ENCODE measurements at regions not wholly inside any gene's neighbourhood (a gene's known extent, or its start where the extent isn't known, plus 50 kb on each side); places are given as distances from the start of the nearest gene placed in this dataset.

DNA sequence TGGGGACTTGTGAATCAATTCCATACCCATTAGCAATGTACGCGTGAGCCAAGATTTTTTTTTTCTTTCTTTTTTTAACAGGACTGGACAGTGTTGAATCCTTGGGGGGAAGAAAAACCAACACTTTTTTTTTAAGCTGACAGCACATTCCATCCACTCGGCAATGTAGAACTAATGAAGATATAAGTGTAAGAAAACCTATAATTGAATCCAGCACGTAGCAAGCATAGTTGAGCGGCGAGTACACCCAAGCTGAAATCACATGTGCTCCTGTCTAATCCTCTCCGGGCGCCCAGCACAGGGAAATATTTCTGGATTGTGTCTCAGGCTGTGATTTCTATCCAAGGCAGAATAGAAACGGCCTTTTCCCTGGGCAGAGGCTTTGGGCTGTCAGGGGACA is 118.2 kb downstream of the BOD1 start:
- no peaks in the 10 kb centered on the region for H3K27me3 Mint-ChIP-seq (ENCODE audit: low read depth)
- no peaks in the 10 kb centered on the region for H3K4me1 Mint-ChIP-seq (ENCODE audit: low read depth)
- H3K36me3 Mint-ChIP-seq (ENCODE audit: insufficient read depth in 2 of 2), result no peaks in the 10 kb centered on the region
- H3K4me3 Mint-ChIP-seq, result no peak overlapping the region
- no peak overlapping the region for H3K27ac Mint-ChIP-seq
- no peak for DNase-seq
- ATAC-seq (replicated peaks in 1 of 2), result no peak
- no peaks in the 10 kb centered on the region for H3K9me3 Mint-ChIP-seq

GRCh38 chr5:173497685-173498084 is 118.8 kb downstream of the BOD1 start:
- no peak overlapping the region for H3K27ac Mint-ChIP-seq
- no peaks in the 10 kb centered on the region for H3K36me3 Mint-ChIP-seq (ENCODE audit: insufficient read depth in 2 of 2)
- H3K4me1 Mint-ChIP-seq (ENCODE audit: low read depth), result no peaks in the 10 kb centered on the region
- H3K9me3 Mint-ChIP-seq, result no peaks in the 10 kb centered on the region
- no peak for DNase-seq
- ATAC-seq (replicated peaks in 1 of 2), result no peak
- no peak overlapping the region for H3K4me3 Mint-ChIP-seq
- no peaks in the 10 kb centered on the region for H3K27me3 Mint-ChIP-seq (ENCODE audit: low read depth)

DNA sequence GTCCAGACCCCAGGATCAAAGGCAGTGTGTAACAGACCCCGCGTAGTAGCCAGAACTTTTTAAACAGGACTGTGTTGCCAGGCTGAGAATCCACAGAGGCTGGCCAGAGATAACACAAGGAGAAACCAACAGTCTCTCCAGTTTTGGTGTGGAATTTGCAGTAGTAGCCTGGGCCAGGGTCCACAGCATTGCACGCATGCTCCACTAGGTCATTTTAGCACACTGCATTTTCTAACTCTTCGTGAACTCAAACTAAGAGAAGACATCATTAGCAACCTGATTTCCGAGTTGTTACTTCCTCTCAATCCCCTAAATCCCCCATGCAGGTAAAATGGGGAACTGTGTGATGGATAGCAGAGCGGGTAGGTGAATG is 119.6 kb downstream of the BOD1 start:
- Mint-ChIP-seq H3K9me3 (no peaks in the 10 kb centered on the region), H3K4me3 (no peak overlapping the region), H3K27ac (no peak overlapping the region), H3K4me1 (ENCODE audit: low read depth) (no peaks in the 10 kb centered on the region), H3K36me3 (ENCODE audit: insufficient read depth in 2 of 2) (no peaks in the 10 kb centered on the region), H3K27me3 (ENCODE audit: low read depth) (no peaks in the 10 kb centered on the region)
- DNase-seq, result no peak
- no peak for ATAC-seq (replicated peaks in 1 of 2)

DNA sequence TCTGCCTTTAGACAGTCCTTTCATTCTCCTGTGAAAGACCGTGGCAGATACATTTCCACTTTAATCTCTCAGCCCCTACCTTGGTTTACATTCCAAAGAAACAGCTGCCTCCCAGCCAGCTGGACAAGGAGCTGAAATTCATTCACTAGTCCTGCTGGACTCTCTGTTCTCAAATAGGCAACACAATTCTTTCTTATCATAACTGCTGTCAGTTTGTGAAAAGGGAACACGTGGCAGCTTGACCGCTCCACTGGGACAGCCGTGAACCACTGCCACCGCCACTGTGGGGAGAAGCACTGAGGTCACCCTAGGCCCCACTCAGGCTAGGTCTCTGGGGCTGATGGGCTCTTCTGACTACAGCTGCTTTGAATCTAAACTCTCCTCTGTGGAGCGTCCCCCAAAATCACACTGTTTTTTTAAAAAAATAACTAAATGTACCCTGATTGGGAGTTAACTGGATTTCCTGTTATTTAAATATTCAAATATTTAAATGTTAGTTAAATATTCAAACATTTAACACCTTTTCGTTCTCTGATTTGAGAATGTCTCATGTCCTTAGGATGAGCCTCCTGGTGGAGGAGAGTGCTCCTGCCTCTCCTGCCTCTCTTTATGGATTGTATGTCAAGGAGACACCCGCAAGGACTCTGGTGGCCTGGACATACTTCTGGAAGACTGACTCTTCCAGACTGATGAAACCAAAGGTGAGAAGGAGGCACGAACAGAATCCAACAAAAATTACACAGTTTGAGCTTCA is 120.1 kb downstream of the BOD1 start:
- H3K9me3 Mint-ChIP-seq, result no peaks in the 10 kb centered on the region
- DNase-seq (no peak), ATAC-seq (replicated peaks in 1 of 2) (no peak)
- no peak overlapping the region for H3K27ac Mint-ChIP-seq
- peaks cover under 1% of the 10 kb centered on the region for H3K27me3 Mint-ChIP-seq (ENCODE audit: low read depth)
- no peaks in the 10 kb centered on the region for H3K4me1 Mint-ChIP-seq (ENCODE audit: low read depth)
- no peak overlapping the region for H3K4me3 Mint-ChIP-seq
- no peaks in the 10 kb centered on the region for H3K36me3 Mint-ChIP-seq (ENCODE audit: insufficient read depth in 2 of 2)

GRCh38 chr5:173495225-173495904 is 121.1 kb downstream of the BOD1 start:
- no peak for DNase-seq
- ATAC-seq (replicated peaks in 1 of 2), result no peak
- H3K9me3 Mint-ChIP-seq, result no peaks in the 10 kb centered on the region
- no peaks in the 10 kb centered on the region for H3K4me1 Mint-ChIP-seq (ENCODE audit: low read depth)
- no peak overlapping the region for H3K4me3 Mint-ChIP-seq
- peaks cover 8% of the 10 kb centered on the region for H3K27me3 Mint-ChIP-seq (ENCODE audit: low read depth)
- H3K36me3 Mint-ChIP-seq (ENCODE audit: insufficient read depth in 2 of 2), result no peaks in the 10 kb centered on the region
- H3K27ac Mint-ChIP-seq, result no peak overlapping the region

- Mint-ChIP-seq H3K36me3 (ENCODE audit: insufficient read depth in 2 of 2) (no peaks in the 10 kb centered on the region), H3K4me3 (no peak overlapping the region), H3K27me3 (ENCODE audit: low read depth) (peaks cover 8% of the 10 kb centered on the region), H3K27ac (no peak overlapping the region), H3K9me3 (no peaks in the 10 kb centered on the region), H3K4me1 (ENCODE audit: low read depth) (no peaks in the 10 kb centered on the region)
- ATAC-seq (replicated peaks in 1 of 2) (no peak), DNase-seq (no peak)
Observed at GRCh38 chr5:173494446-173494845, 122.0 kb downstream of the BOD1 start.

GRCh38 chr5:173493846-173494245 is 122.6 kb downstream of the BOD1 start:
- DNase-seq (no peak), ATAC-seq (replicated peaks in 1 of 2) (no peak)
- Mint-ChIP-seq H3K27me3 (ENCODE audit: low read depth) (peaks cover 8% of the 10 kb centered on the region), H3K4me1 (ENCODE audit: low read depth) (no peaks in the 10 kb centered on the region), H3K36me3 (ENCODE audit: insufficient read depth in 2 of 2) (no peaks in the 10 kb centered on the region), H3K4me3 (no peak overlapping the region), H3K27ac (no peak overlapping the region), H3K9me3 (no peaks in the 10 kb centered on the region)

DNA sequence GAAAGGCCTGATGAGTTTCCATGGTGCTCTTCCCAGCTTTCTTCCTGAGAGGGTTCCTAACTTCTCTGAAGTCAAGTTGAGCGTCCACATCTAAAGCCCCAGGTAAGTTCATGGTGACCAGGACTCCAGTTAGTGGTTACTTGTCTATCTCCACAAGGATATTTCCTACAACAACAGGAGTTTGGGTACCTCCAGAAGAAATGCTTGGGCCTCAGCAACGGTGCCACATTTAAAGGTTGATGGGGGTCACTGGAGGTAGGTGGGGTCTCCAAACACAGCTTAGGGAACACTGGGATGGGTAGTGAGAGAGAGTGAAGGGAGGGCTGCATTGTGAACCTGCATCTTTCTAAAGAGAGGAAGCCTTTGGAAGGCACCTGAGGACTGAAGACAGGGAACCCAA is 123.4 kb downstream of the BOD1 start:
- Mint-ChIP-seq H3K27ac (no peak overlapping the region), H3K4me3 (no peak overlapping the region), H3K36me3 (ENCODE audit: insufficient read depth in 2 of 2) (no peaks in the 10 kb centered on the region), H3K27me3 (ENCODE audit: low read depth) (peaks cover 8% of the 10 kb centered on the region), H3K9me3 (peaks cover 0 to under 1% of the 10 kb centered on the region in 2 donors), H3K4me1 (ENCODE audit: low read depth) (no peaks in the 10 kb centered on the region)
- no peak for ATAC-seq (replicated peaks in 1 of 2)
- DNase-seq, result no peak

DNA sequence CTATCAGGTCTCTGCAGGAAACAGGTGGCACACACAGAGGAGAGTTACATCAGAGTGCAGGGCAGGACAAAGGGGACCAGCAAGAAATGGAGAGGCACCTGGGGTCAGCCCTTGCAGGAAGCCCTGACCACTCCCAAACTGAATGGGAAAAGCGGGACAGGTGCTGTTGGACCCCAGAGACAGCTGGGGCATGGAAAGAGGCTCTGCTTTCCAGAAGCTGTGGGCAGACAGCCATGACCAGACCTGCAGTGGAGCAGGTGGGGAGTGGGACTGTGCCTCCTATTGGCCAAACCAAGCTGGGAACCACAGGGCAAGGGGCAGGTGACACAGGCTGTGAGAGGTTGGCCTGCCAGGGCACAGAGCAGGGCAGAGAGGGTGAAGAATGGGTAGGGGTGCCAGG is 125.8 kb downstream of the BOD1 start:
- DNase-seq, result no peak
- H3K36me3 Mint-ChIP-seq (ENCODE audit: insufficient read depth in 2 of 2), result no peaks in the 10 kb centered on the region
- H3K4me3 Mint-ChIP-seq, result no peak overlapping the region

GRCh38 chr5:173488144-173488543 is 128.3 kb downstream of the BOD1 start:
- ATAC-seq (replicated peaks in 1 of 2) (no peak), DNase-seq (no peak)
- H3K36me3 Mint-ChIP-seq (ENCODE audit: insufficient read depth in 2 of 2), result no peaks in the 10 kb centered on the region
- no peak overlapping the region for H3K27ac Mint-ChIP-seq
- peaks cover 17% of the 10 kb centered on the region for H3K27me3 Mint-ChIP-seq (ENCODE audit: low read depth)
- H3K4me1 Mint-ChIP-seq (ENCODE audit: low read depth), result no peaks in the 10 kb centered on the region
- peaks cover 0 to 3% of the 10 kb centered on the region in 2 donors for H3K9me3 Mint-ChIP-seq
- no peak overlapping the region for H3K4me3 Mint-ChIP-seq

More for the DNA sequence above, 125.8 kb downstream of the BOD1 start:
- no peak overlapping the region for H3K27ac Mint-ChIP-seq
- H3K9me3 Mint-ChIP-seq, result peaks cover 0 to 3% of the 10 kb centered on the region in 2 donors
- peaks cover 17% of the 10 kb centered on the region for H3K27me3 Mint-ChIP-seq (ENCODE audit: low read depth)
- H3K4me1 Mint-ChIP-seq (ENCODE audit: low read depth), result no peaks in the 10 kb centered on the region
- ATAC-seq (replicated peaks in 1 of 2), result no peak

DNA sequence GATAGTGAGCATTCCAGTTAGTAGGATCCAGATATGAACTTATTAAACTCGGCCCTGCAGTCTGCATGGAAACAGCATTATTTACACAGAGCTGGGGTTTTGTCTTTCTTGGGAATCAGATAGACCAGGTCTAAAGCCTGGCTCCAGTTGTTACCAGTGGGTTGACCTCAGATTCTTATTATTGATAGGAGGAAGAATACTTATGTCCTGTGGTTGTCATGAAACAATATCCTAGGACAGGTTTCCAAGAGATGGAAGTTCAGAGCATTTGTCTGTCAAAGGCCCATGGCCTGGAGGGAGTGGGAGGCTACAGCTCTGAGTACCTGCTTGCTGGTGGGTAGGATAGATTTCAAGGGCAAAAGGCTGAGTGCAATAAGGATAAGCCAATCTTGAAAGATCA is 129.2 kb downstream of the BOD1 start:
- Mint-ChIP-seq H3K9me3 (peaks cover 0 to 3% of the 10 kb centered on the region in 2 donors), H3K4me1 (ENCODE audit: low read depth) (no peaks in the 10 kb centered on the region), H3K36me3 (ENCODE audit: insufficient read depth in 2 of 2) (no peaks in the 10 kb centered on the region), H3K27ac (no peak overlapping the region), H3K27me3 (ENCODE audit: low read depth) (peaks cover 17% of the 10 kb centered on the region), H3K4me3 (no peak overlapping the region)
- DNase-seq, result no peak
- ATAC-seq (replicated peaks in 1 of 2), result no peak

DNA sequence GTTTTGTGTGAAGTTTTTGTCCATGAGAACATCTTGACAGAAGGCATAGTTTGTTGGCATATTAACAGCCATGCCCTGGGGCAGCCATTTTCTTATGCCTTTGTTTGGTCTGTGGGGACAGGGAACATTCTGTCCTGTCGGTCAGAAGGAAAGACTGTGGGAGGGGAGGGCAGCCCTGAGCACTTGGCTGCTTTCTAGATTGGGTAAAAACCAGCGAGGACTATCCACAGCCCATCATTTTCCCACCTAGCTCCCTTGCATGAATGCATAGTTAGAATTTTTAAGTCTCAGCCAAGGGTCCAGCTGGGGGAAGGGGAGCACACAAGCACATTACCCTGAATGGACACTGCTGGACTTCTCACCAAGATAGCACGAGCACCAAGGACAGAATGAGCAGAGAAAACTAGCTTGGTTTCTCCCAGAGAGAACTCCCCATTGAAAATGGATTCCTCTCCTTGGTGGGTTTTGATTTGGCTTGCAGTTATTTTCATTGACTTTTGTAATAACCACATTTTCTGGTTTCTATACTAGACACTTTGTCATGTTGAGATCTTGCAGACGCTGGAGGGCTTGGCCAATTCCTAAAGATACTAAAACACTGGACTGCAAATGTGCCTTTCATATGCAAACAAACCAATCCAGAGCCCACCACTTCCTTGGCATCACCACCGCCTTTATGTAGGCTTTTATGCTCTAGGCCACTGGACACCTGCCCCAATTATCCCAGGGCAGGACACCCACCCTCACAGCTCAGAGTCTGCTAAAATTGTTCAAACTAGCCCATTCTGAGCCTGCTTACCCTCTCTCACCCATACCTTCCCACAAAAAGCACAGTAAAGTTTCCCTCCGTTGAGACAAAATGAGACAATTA is 129.9 kb downstream of the BOD1 start:
- Mint-ChIP-seq H3K9me3 (peaks cover 0 to 3% of the 10 kb centered on the region in 2 donors), H3K27ac (no peak overlapping the region), H3K4me3 (no peak overlapping the region), H3K36me3 (ENCODE audit: insufficient read depth in 2 of 2) (no peaks in the 10 kb centered on the region), H3K27me3 (ENCODE audit: low read depth) (peaks cover 17% of the 10 kb centered on the region), H3K4me1 (ENCODE audit: low read depth) (no peaks in the 10 kb centered on the region)
- no peak for DNase-seq
- ATAC-seq (replicated peaks in 1 of 2), result no peak

DNA sequence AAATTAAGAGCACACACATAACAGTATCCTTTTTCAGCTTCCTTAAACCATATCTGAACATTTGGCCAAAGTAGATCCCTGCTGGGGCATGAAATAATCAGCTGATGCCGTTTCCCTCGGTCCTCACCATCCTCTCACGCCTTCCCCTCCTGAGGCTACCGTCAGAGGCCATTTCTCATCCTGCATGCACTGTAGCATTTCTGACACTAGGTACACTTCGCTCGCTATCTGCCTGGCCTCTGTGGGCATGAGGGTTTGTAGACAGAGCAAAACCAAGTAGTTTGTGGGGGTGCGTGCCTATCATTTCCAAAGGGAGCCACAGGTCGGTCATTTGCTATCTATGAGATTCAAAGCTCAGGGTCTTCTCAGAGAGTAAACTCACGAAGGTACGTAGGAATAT is 131.9 kb downstream of the BOD1 start:
- no peaks in the 10 kb centered on the region for H3K4me1 Mint-ChIP-seq (ENCODE audit: low read depth)
- no peaks in the 10 kb centered on the region for H3K36me3 Mint-ChIP-seq (ENCODE audit: insufficient read depth in 2 of 2)
- no peak for ATAC-seq (replicated peaks in 1 of 2)
- no peak overlapping the region for H3K4me3 Mint-ChIP-seq
- H3K9me3 Mint-ChIP-seq, result peaks cover 0 to 3% of the 10 kb centered on the region in 2 donors
- peaks cover 9% of the 10 kb centered on the region for H3K27me3 Mint-ChIP-seq (ENCODE audit: low read depth)
- no peak for DNase-seq
- no peak overlapping the region for H3K27ac Mint-ChIP-seq
